K562 (cell line): ENCODE measurements at regions not wholly inside any gene's neighbourhood (a gene's known extent, or its start where the extent isn't known, plus 50 kb on each side); places are given as distances from the start of the nearest gene placed in this dataset.

Experiments
- ATAC-seq: fragments of 200-7000 bp; cut with Tn5 transposase; 3 replicates; pipeline ENCODE4 v1.9.1; 2020; ENCODE audit warnings: moderate library complexity
- BruUV-seq: library from RNA; stranded (reverse); fragments of 400-500 nt; replicated peaks from 2 replicates; lab custom pipeline; 2021; lab: Mats Ljungman, UMichigan
- CTCF ChIA-PET: fragments of 300-600 bp; formaldehyde crosslinking; extraction: SDS; loops from one replicate; lab custom pipeline; 2021; ENCODE audit warnings: low intra/inter-chr PET ratio; lab: Yijun Ruan, JAX
- POLR2A ChIA-PET: fragments of 300-600, 350-650 bp; sonication (Branson Sonifier 250); formaldehyde crosslinking; extraction: SDS; loops from one replicate; lab custom pipeline; 2021; ENCODE audit warnings: antibody characterized with exemption, inconsistent platforms; lab: Yijun Ruan, JAX
- DNase-seq, 4 experiments: peaks; one replicate each; pipeline versions ENCODE4 v3.0.0 to v3.0.0-alpha.2; 2011 to 2018; ENCODE audit warnings: low spot score in 3 of 4, mixed read lengths in 3 of 4; ENCODE audit errors: extremely low read depth in 1 of 4
- FAIRE-seq: peaks from 2 replicates; lab custom pipeline; 2011; peaks lifted over from hg19 to GRCh38; lab: Jason Lieb, UNC
- H2AFZ ChIP-seq: 2 replicates; pipeline ENCODE4 v1.6.0; 2011; ENCODE audit warnings: low read depth, low read length, control low read depth, inconsistent platforms
- H3K27ac ChIP-seq: fragments of 200-600 bp; 3 replicates; pipeline ENCODE4 v1.8.0; 2011; ENCODE audit warnings: low read depth, mild to moderate bottlenecking, control low read depth, inconsistent platforms, low read length, moderate library complexity, mixed read lengths; ENCODE audit errors: extremely low read depth
- H3K27me3 ChIP-seq, 2 experiments: fragments of 300-600 bp in 1 of 2; 2 replicates in 1 of 2; 3 replicates in 1 of 2; pipeline versions ENCODE4 v1.6.0 to v1.8.0; 2011; ENCODE audit warnings: inconsistent platforms in 2 of 2, low read length in 2 of 2, mild to moderate bottlenecking in 1 of 2, mixed read lengths in 1 of 2, moderate library complexity in 1 of 2; ENCODE audit not compliant: control insufficient read depth in 2 of 2, insufficient read depth in 2 of 2
- H3K36me3 ChIP-seq: fragments of 300-600 bp; 3 replicates; pipeline ENCODE4 v1.8.0; 2011; ENCODE audit warnings: mild to moderate bottlenecking, low read length, inconsistent platforms; ENCODE audit not compliant: control insufficient read depth, insufficient read depth
- H3K4me1 ChIP-seq, 2 experiments: fragments of 200-600 bp in 1 of 2; replicated peaks in 1 of 2; 2 replicates in 1 of 2; 3 replicates in 1 of 2; pipeline versions ENCODE4 v1.5.1 to v1.8.0; 2011; ENCODE audit warnings: inconsistent platforms in 2 of 2, low read length in 2 of 2, mild to moderate bottlenecking in 1 of 2, mixed read lengths in 1 of 2, moderate library complexity in 1 of 2; ENCODE audit not compliant: control insufficient read depth in 2 of 2, insufficient read depth in 2 of 2
- H3K4me2 ChIP-seq: 2 replicates; pipeline ENCODE4 v1.6.1; 2011; ENCODE audit warnings: low read length, control low read depth, inconsistent platforms, mixed read lengths; ENCODE audit not compliant: insufficient read depth
- H3K4me3 ChIP-seq: fragments of 200-600 bp; sonication (generic), shearing (Covaris generic); 2 replicates; pipeline ENCODE4 v1.5.1; 2016; ENCODE audit warnings: control low read depth, inconsistent platforms
- H3K79me2 ChIP-seq: fragments of 200-600 bp; 3 replicates; pipeline ENCODE4 v1.8.0; 2011; ENCODE audit warnings: low read length, inconsistent platforms; ENCODE audit not compliant: control insufficient read depth, insufficient read depth
- H3K9ac ChIP-seq, 2 experiments: 2 replicates each; pipeline versions ENCODE4 v1.6.0 to v1.6.1; 2011; ENCODE audit warnings: low read depth in 2 of 2, low read length in 2 of 2, control low read depth in 1 of 2, inconsistent platforms in 1 of 2, mild to moderate bottlenecking in 1 of 2, mixed read lengths in 1 of 2; ENCODE audit not compliant: insufficient read depth in 1 of 2
- H3K9me1 ChIP-seq: one replicate; pipeline ENCODE4 v1.6.0; 2011; ENCODE audit warnings: inconsistent platforms, mild to moderate bottlenecking, low read length, moderate library complexity; ENCODE audit not compliant: control insufficient read depth, insufficient read depth
- H3K9me3 ChIP-seq: replicated peaks from 2 replicates; pipeline ENCODE4 v1.5.1; 2011; ENCODE audit warnings: low read depth, low read length, inconsistent platforms; ENCODE audit not compliant: control insufficient read depth, insufficient read depth
- H4K20me1 ChIP-seq: replicated peaks from 2 replicates; pipeline ENCODE4 v1.6.1; 2011; ENCODE audit warnings: low read length, inconsistent platforms, mixed read lengths; ENCODE audit not compliant: control insufficient read depth, insufficient read depth
- BHLHE40 ChIP-seq: IDR thresholded peaks from 2 replicates; pipeline ENCODE4 v1.6.1; 2011; ENCODE audit warnings: low read length, improper control_type of control experiment
- CHD1 ChIP-seq: fragments of 200-600 bp; sonication (generic); IDR thresholded peaks from one replicate; pipeline ENCODE4 v1.6.1; 2012; ENCODE audit warnings: mild to moderate bottlenecking, moderate library complexity, low read length, inconsistent platforms
- GMEB1 ChIP-seq: fragments of 250-450 bp; sonication (Bioruptor Pico); IDR thresholded peaks from 2 replicates; pipeline ENCODE4 v1.4.0; 2020; ENCODE audit warnings: mild to moderate bottlenecking
- RBBP5 ChIP-seq: fragments of 200-600 bp; sonication (generic); IDR thresholded peaks from 2 replicates; pipeline ENCODE4 v1.6.1; 2012; ENCODE audit warnings: borderline replicate concordance, mild to moderate bottlenecking, low read length, control low read depth, inconsistent platforms; ENCODE audit not compliant: insufficient read depth, poor library complexity, severe bottlenecking
- RBM15 ChIP-seq: fragments of 200-400 bp; formaldehyde crosslinking; IDR thresholded peaks from 2 replicates; pipeline ENCODE4 v1.6.1; 2018; ENCODE audit warnings: mild to moderate bottlenecking, low read length, moderate library complexity; ENCODE audit not compliant: insufficient read depth
- RBM34 ChIP-seq: fragments of 200-400 bp; formaldehyde crosslinking; IDR thresholded peaks from 2 replicates; pipeline ENCODE4 v1.6.1; 2018; ENCODE audit warnings: low read length, borderline replicate concordance; ENCODE audit not compliant: insufficient read depth
- TCF3 ChIP-seq: sonication (generic); formaldehyde crosslinking; IDR thresholded peaks from 2 replicates; pipeline ENCODE4 v1.4.0; 2020; ENCODE audit warnings: mild to moderate bottlenecking, missing genetic modification reagents
- ZBTB8A ChIP-seq: fragments of 450-650 bp; IDR thresholded peaks from 2 replicates; pipeline ENCODE4 v1.6.1; 2018; ENCODE audit warnings: mild to moderate bottlenecking, moderate library complexity; ENCODE audit not compliant: partially characterized antibody
- ZC3H11A ChIP-seq: IDR thresholded peaks from 2 replicates; pipeline ENCODE4 v1.6.1; 2012; ENCODE audit warnings: low read depth, low read length, improper control_type of control experiment
- ZC3H4 ChIP-seq: sonication (generic); formaldehyde crosslinking; IDR thresholded peaks from 2 replicates; pipeline ENCODE4 v1.9.0; 2021; ENCODE audit warnings: missing genetic modification reagents, borderline replicate concordance
- ZNF24 ChIP-seq: fragments of 450-650 bp; IDR thresholded peaks from 2 replicates; pipeline ENCODE4 v1.6.1; 2016
- ZNF589 ChIP-seq: fragments of 200-800 bp; sonication (Bioruptor generic); IDR thresholded peaks from 2 replicates; pipeline ENCODE4 v1.6.1; 2016; ENCODE audit warnings: low read depth, missing genetic modification characterization, missing compliant biosample characterization
- ZNF609 ChIP-seq: sonication (generic); formaldehyde crosslinking; IDR thresholded peaks from 2 replicates; pipeline ENCODE4 v1.8.1; 2023; ENCODE audit warnings: missing genetic modification reagents, mild to moderate bottlenecking, borderline replicate concordance
- WGBS: fragments of 100-300 bp; shearing (Covaris generic); methylation state at CpG from one replicate; pipeline ENCODE4 v1.1.6; 2016; ENCODE audit warnings: low coverage, mixed read lengths; ENCODE audit not compliant: insufficient coverage; ENCODE audit errors: missing lambda C conversion rate; 5-methylcytosine and 5-hydroxymethylcytosine counted together
- in situ Hi-C: fragments of 300-500 bp; cut with MboI; formaldehyde crosslinking; loops from 4 replicates; pipeline ENCODE4 v1.15.0; 2018; ENCODE audit warnings: inconsistent platforms, mixed read lengths
- intact Hi-C: fragments of 100-400 bp; cut with micrococcal nuclease; formaldehyde crosslinking; loops from 2 replicates; pipeline ENCODE4 v1.14.2; 2022

GRCh38 chr4:26179316-26179760, 141.5 kb upstream of the RBPJ start:
- H3K36me3 ChIP-seq, result no peaks in the 10 kb centered on the region
- in situ Hi-C loops, result no loop called here
- no peak for DNase-seq
- TF ChIP-seq RBM34 (no peak), BHLHE40 (no peak), GMEB1 (CRISPR knock-in tag) (no peak), ZNF609 (no peak), ZBTB8A (no peak), ZC3H11A (no peak), RBM15 (no peak), ZNF589 (CRISPR knock-in tag) (no peak), RBBP5 (no peak), ZNF24 (no peak), CHD1 (no peak), TCF3 (CRISPR knock-in tag) (no peak), ZC3H4 (CRISPR knock-in tag) (no peak)
- no peaks in the 10 kb centered on the region; a peak in 1 of 5 replicates for H3K4me1 ChIP-seq
- no peak for ATAC-seq
- no peak overlapping the region for H2AFZ ChIP-seq
- 0 out of 2 replicates have a peak, but pooled peaks cover 7% of the 10 kb centered on the region for H4K20me1 ChIP-seq
- no peak overlapping the region for H3K4me3 ChIP-seq
- H3K9me1 ChIP-seq, result no peaks in the 10 kb centered on the region
- no TSS peak for BruUV-seq
- H3K4me2 ChIP-seq, result no peak overlapping the region
- CTCF ChIA-PET, result no interaction called here
- intact Hi-C loops, result no loop called here
- WGBS, result 2% methylated on average over 6 of the region's 6 CpGs
- no peaks in the 10 kb centered on the region for H3K79me2 ChIP-seq
- no peak for FAIRE-seq
- H3K9me3 ChIP-seq, result no peaks in the 10 kb centered on the region
- H3K27me3 ChIP-seq, result peaks cover 10 to 38% of the 10 kb centered on the region in 2 experiments; a peak in 4 of 5 replicates
- POLR2A ChIA-PET, result no interaction called here
- H3K9ac ChIP-seq, result no peak overlapping the region
- no peak overlapping the region for H3K27ac ChIP-seq
